ENCODE measurements at regions not wholly inside any gene's neighbourhood (a gene's known extent, or its start where the extent isn't known, plus 50 kb on each side); places are given as distances from the start of the nearest gene placed in this dataset.
"Not testable (repeated sequence)": the region's sequence is repeated elsewhere in the genome, so short reads cannot be mapped to it uniquely, and the experiment has no call there.

DNA sequence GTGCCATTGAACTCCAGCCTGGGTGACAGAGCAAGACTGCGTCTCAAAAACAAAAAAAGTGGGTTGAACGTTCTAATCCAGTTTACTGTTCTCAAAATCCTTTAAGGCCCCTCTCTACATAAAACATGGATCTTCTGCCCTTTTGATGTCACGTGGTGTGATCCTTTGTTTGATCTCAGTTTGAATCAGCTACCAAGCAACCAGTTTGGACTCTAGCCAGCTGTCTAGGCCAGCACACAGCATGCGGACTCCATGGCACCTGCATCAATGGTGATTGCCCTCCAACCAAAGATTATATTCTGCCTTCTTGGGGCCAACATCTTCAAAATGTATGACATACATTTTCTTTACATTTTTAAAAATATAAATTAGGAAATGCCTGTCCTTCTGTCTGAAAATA lies 365.4 kb downstream of the NDFIP2 start:
- no peak overlapping the region for H3K4me2 ChIP-seq (ENCODE audit: low read length)
- no peaks in the 10 kb centered on the region for H3F3A ChIP-seq (ENCODE audit: control insufficient read depth, insufficient read depth)
- H3K4me1 ChIP-seq (ENCODE audit: control insufficient read depth, low read length): no peaks in the 10 kb centered on the region
- H3K9me2 ChIP-seq (replicated peaks; ENCODE audit: control insufficient read depth, low read length): no peaks in the 10 kb centered on the region
- H3K4me3 ChIP-seq (ENCODE audit: low read length): no peak overlapping the region
- no peaks in the 10 kb centered on the region for H3K9me3 ChIP-seq (ENCODE audit: control insufficient read depth, insufficient read depth, low read length)
- H4K20me1 ChIP-seq (ENCODE audit: control insufficient read depth, insufficient read depth, low read depth, low read length): no peaks in the 10 kb centered on the region
- H3K27ac ChIP-seq (ENCODE audit: low read depth, low read length): no peak overlapping the region
- no peaks in the 10 kb centered on the region for H3K79me2 ChIP-seq (ENCODE audit: control insufficient read depth, low read length)
- H3K36me3 ChIP-seq (ENCODE audit: control insufficient read depth, low read length): no peaks in the 10 kb centered on the region
- no peaks in the 10 kb centered on the region for H3K27me3 ChIP-seq (ENCODE audit: control insufficient read depth, low read length)
- TF ChIP-seq EZH2phosphoT487 (IDR thresholded peaks at IDR 0.05; ENCODE audit: borderline replicate concordance, low read length): no peak
- TF ChIP-seq CTCF (IDR thresholded peaks at IDR 0.05; ENCODE audit: low read depth, low read length, poor library complexity, severe bottlenecking): no peak

DNA sequence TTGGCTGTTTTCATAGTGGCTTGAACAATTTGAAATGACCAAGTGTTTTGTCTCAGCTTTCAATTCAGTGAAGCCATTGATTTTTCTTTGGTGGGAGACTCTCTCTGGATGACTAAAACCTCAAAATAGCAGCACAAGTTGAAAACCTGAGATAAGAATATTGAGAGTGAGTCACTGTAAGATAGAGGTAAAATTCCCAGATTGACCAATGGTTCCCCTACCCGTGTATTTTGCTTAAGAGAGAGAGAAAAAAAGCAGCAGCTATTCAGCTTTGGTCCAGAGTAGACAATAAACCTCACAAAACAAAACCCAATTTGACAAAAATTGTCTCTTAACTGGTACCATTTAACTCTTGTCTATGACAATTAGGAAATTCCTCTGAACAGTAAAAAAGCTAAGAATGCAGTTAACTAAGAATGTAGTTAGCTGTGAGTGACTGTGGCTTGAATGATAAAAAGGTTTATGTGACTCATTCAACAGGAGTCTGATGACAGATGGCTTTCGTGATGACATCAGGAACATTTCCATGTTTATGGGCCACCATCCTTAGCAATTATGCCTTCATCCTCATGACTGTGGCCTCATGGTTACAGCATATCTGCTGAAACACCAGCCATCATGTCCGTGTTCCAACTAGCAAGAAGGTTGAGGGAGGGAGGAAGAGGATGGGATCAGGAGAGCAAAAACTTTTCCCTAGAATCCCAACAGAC lies 356.9 kb downstream of the NDFIP2 start:
- no peaks in the 10 kb centered on the region for H3K4me1 ChIP-seq (ENCODE audit: control insufficient read depth, low read length)
- TF ChIP-seq EZH2phosphoT487 (IDR thresholded peaks at IDR 0.05; ENCODE audit: borderline replicate concordance, low read length) (no peak), CTCF (IDR thresholded peaks at IDR 0.05; ENCODE audit: low read depth, low read length, poor library complexity, severe bottlenecking) (no peak)
- no peaks in the 10 kb centered on the region for H3K79me2 ChIP-seq (ENCODE audit: control insufficient read depth, low read length)
- no peaks in the 10 kb centered on the region for H3K9me2 ChIP-seq (replicated peaks; ENCODE audit: control insufficient read depth, low read length)
- H3K36me3 ChIP-seq (ENCODE audit: control insufficient read depth, low read length): no peaks in the 10 kb centered on the region
- no peaks in the 10 kb centered on the region for H3K27me3 ChIP-seq (ENCODE audit: control insufficient read depth, low read length)
- no peaks in the 10 kb centered on the region; the same call in 1 of the 2 replicates for H3K9me3 ChIP-seq (ENCODE audit: control insufficient read depth, insufficient read depth, low read length)
- no peak overlapping the region for H3K4me2 ChIP-seq (ENCODE audit: low read length)
- H3K4me3 ChIP-seq (ENCODE audit: low read length): no peak overlapping the region
- no peaks in the 10 kb centered on the region for H4K20me1 ChIP-seq (ENCODE audit: control insufficient read depth, insufficient read depth, low read depth, low read length)
- H3F3A ChIP-seq (ENCODE audit: control insufficient read depth, insufficient read depth): no peaks in the 10 kb centered on the region
- H3K27ac ChIP-seq (ENCODE audit: low read depth, low read length): no peak overlapping the region

- not testable (repeated sequence) for H3F3A ChIP-seq (ENCODE audit: control insufficient read depth, insufficient read depth); H3K4me1 ChIP-seq (ENCODE audit: control insufficient read depth, low read length); H3K36me3 ChIP-seq (ENCODE audit: control insufficient read depth, low read length); H4K20me1 ChIP-seq (ENCODE audit: control insufficient read depth, insufficient read depth, low read depth, low read length); H3K27me3 ChIP-seq (ENCODE audit: control insufficient read depth, low read length); H3K4me2 ChIP-seq (ENCODE audit: low read length); H3K79me2 ChIP-seq (ENCODE audit: control insufficient read depth, low read length); H3K27ac ChIP-seq (ENCODE audit: low read depth, low read length); H3K4me3 ChIP-seq (ENCODE audit: low read length); H3K9me3 ChIP-seq (ENCODE audit: control insufficient read depth, insufficient read depth, low read length); H3K9me2 ChIP-seq (replicated peaks; ENCODE audit: control insufficient read depth, low read length)
Measured at GRCh38 chr13:79836121-79836520, 355.2 kb downstream of the NDFIP2 start.

DNA sequence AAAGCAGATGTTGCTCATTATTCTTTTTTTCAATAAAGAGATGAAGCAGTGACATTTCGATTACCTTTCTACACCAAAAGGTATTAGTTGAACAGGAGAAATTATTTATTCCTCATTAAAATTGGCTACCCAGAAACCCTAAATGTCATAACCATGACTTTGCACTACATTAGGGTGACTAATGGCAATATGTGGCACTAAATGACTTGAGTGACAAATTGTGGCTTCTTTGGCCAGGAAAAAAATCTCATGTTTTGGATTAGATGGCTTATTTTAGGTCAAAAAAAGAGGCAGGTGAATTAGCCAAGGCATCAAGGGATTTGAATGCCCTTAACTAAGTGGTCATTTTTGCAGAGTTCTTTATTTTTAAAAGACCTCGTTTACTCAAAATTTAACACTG lies 353.9 kb downstream of the NDFIP2 start:
- Histone ChIP-seq H3K27me3 (ENCODE audit: control insufficient read depth, low read length) (no peaks in the 10 kb centered on the region), H4K20me1 (ENCODE audit: control insufficient read depth, insufficient read depth, low read depth, low read length) (no peaks in the 10 kb centered on the region), H3K9me3 (ENCODE audit: control insufficient read depth, insufficient read depth, low read length) (no peaks in the 10 kb centered on the region; the same call in 1 of the 2 replicates), H3K9me2 (replicated peaks; ENCODE audit: control insufficient read depth, low read length) (no peaks in the 10 kb centered on the region), H3K36me3 (ENCODE audit: control insufficient read depth, low read length) (no peaks in the 10 kb centered on the region), H3K27ac (ENCODE audit: low read depth, low read length) (no peak overlapping the region), H3F3A (ENCODE audit: control insufficient read depth, insufficient read depth) (no peaks in the 10 kb centered on the region), H3K4me3 (ENCODE audit: low read length) (no peak overlapping the region), H3K4me2 (ENCODE audit: low read length) (no peak overlapping the region), H3K4me1 (ENCODE audit: control insufficient read depth, low read length) (no peaks in the 10 kb centered on the region), H3K79me2 (ENCODE audit: control insufficient read depth, low read length) (no peaks in the 10 kb centered on the region)
- no peak for TF ChIP-seq EZH2phosphoT487 (IDR thresholded peaks at IDR 0.05; ENCODE audit: borderline replicate concordance, low read length)
- TF ChIP-seq CTCF (IDR thresholded peaks at IDR 0.05; ENCODE audit: low read depth, low read length, poor library complexity, severe bottlenecking): no peak

Data from DOHH2 (cell line).